ENCODE measurements at regions not wholly inside any gene's neighbourhood (a gene's known extent, or its start where the extent isn't known, plus 50 kb on each side); places are given as distances from the start of the nearest gene placed in this dataset.

DNA sequence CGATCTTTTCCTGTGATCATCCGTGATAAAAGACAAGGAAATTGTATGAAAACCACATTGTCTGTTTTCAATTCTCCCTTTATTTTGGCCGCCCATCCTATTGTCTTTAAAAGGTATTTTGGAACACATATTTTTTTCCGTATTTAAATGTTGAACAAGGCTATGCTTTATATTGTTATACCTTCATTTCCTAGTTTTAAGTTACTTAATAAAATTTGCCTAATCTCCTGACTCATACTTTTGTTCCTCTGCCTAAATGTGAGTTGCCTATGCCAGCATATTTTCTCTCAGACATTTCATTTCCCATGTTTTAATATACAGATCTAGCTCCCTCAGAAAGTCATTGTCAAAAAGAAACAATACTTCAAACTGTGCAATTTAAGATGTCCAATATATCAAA, 104.2 kb downstream of the SLITRK6 start:
- TF ChIP-seq, protein P1, sequence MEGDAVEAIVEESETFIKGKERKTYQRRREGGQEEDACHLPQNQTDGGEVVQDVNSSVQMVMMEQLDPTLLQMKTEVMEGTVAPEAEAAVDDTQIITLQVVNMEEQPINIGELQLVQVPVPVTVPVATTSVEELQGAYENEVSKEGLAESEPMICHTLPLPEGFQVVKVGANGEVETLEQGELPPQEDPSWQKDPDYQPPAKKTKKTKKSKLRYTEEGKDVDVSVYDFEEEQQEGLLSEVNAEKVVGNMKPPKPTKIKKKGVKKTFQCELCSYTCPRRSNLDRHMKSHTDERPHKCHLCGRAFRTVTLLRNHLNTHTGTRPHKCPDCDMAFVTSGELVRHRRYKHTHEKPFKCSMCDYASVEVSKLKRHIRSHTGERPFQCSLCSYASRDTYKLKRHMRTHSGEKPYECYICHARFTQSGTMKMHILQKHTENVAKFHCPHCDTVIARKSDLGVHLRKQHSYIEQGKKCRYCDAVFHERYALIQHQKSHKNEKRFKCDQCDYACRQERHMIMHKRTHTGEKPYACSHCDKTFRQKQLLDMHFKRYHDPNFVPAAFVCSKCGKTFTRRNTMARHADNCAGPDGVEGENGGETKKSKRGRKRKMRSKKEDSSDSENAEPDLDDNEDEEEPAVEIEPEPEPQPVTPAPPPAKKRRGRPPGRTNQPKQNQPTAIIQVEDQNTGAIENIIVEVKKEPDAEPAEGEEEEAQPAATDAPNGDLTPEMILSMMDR (IDR thresholded peaks at IDR 0.05; ENCODE audit: borderline replicate concordance, extremely low read depth, low read length, poor library complexity, severe bottlenecking): no peak
- TF ChIP-seq EZH2 (IDR thresholded peaks at IDR 0.05; ENCODE audit: borderline replicate concordance, low read depth, low read length, severe bottlenecking): no peak
